Neural progenitor cell (in vitro differentiated cells): ENCODE measurements at regions not wholly inside any gene's neighbourhood (a gene's known extent, or its start where the extent isn't known, plus 50 kb on each side); places are given as distances from the start of the nearest gene placed in this dataset.

Experiments used
- CTCF ChIP-seq: fragments of 200-600 bp; sonication (generic); IDR thresholded peaks from 2 replicates; pipeline ENCODE4 v1.5.1; 2017; ENCODE audit warnings: antibody characterized with exemption, mild to moderate bottlenecking
- EZH2 ChIP-seq: fragments of 200-600 bp; sonication (generic); IDR thresholded peaks from 2 replicates; pipeline ENCODE4 v1.6.1; 2017; ENCODE audit warnings: antibody characterized with exemption, mild to moderate bottlenecking, moderate library complexity
- EZH2phosphoT487 ChIP-seq: fragments of 200-600 bp; sonication (generic); IDR thresholded peaks from 2 replicates; pipeline ENCODE4 v1.6.1; 2017; ENCODE audit warnings: antibody characterized with exemption

GRCh38 chr3:110793611-110794010 lies 278.0 kb upstream of the NECTIN3 start:
- TF ChIP-seq CTCF (no peak), EZH2 (no peak), EZH2phosphoT487 (no peak)
